Loucy (cell line): ENCODE measurements at regions not wholly inside any gene's neighbourhood (a gene's known extent, or its start where the extent isn't known, plus 50 kb on each side); places are given as distances from the start of the nearest gene placed in this dataset.

Experiments
- EZH2phosphoT487 ChIP-seq: fragments of 200-600 bp; IDR thresholded peaks from 2 replicates; pipeline ENCODE4 v1.6.1; 2018; ENCODE audit warnings: antibody characterized with exemption, mild to moderate bottlenecking, moderate library complexity, borderline replicate concordance
- TF ChIP-seq, protein P1 (sequence below): fragments of 200-600 bp; sonication (generic); conservative IDR thresholded peaks from 2 replicates; pipeline ENCODE4 v1.5.1; 2014; ENCODE audit warnings: mild to moderate bottlenecking, antibody characterized with exemption, low read length

- TF ChIP-seq, protein P1, sequence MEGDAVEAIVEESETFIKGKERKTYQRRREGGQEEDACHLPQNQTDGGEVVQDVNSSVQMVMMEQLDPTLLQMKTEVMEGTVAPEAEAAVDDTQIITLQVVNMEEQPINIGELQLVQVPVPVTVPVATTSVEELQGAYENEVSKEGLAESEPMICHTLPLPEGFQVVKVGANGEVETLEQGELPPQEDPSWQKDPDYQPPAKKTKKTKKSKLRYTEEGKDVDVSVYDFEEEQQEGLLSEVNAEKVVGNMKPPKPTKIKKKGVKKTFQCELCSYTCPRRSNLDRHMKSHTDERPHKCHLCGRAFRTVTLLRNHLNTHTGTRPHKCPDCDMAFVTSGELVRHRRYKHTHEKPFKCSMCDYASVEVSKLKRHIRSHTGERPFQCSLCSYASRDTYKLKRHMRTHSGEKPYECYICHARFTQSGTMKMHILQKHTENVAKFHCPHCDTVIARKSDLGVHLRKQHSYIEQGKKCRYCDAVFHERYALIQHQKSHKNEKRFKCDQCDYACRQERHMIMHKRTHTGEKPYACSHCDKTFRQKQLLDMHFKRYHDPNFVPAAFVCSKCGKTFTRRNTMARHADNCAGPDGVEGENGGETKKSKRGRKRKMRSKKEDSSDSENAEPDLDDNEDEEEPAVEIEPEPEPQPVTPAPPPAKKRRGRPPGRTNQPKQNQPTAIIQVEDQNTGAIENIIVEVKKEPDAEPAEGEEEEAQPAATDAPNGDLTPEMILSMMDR = no peak
- TF ChIP-seq EZH2phosphoT487 = no peak
Observed at GRCh38 chr17:73972056-73972455, 231.4 kb upstream of the RPL38 start.
